Superior temporal gyrus (tissue), 1 donor: ENCODE measurements at regions not wholly inside any gene's neighbourhood (a gene's known extent, or its start where the extent isn't known, plus 50 kb on each side); places are given as distances from the start of the nearest gene placed in this dataset.

Experiments used
- DNase-seq: peaks from one replicate; pipeline ENCODE4 v3.0.0-alpha.2; 2016; ENCODE audit errors: extremely low spot score

DNA sequence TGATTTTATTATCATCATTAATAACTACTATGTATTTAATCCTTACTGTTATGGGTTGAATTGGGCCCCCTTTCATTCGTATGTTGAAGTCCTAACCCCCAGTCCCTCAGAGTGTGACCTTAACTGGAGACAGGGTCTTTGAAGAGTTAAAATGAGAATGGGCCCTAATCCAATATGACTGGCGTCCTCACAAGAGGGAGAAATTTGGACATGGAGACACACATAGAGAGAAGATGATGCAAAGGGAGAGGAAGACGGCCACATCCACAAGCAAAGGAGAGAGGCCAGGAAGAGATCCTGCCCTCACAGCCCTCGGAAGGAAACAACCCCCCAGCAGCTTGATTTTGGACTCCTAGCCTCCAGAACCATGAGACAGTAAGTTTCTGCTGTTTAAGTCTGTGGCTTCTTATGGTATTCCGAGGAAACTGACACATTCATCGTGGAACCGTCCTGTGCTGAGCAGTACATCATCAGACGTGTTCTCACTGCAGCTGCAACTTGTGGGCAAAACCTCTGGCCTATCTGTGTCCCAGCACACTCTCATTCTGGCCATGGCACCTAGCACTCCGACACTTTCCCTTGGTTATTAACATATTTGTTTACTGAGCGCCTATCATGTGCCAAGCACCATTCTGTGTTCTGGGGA, 127.6 kb downstream of the SLC38A6 start:
- DNase-seq = no peak

DNA sequence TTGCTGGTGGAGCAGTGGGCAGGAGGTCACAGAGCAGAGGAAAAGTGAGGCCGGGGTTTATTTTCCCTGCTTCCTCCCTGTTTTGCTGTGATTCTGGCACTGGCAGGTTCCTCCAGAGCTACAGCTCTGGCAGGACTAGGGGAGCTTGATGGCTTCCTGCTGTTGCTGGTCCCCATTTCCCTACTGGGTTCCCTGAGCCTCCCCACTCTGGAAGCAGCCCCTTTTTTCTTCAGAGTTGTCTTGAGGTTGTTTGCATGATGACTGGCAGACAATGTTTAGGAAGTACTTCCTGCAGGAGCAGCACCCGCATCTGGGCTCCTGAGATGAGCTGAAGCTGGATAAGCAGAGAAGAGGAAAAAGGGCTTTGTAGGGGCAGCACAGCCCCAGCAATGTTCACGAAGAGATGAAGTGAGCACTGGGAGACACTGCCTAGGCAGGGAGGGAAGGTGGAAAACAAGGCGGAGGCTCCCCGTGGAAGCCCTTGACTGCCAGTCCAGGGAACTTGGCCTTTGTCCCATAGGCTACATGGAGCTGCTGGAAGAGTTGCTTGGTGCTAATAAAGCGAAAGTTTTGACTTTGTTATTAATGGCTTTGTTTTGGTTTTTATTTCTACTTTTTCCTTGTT, 126.9 kb downstream of the SLC38A6 start:
- DNase-seq = no peak

DNA sequence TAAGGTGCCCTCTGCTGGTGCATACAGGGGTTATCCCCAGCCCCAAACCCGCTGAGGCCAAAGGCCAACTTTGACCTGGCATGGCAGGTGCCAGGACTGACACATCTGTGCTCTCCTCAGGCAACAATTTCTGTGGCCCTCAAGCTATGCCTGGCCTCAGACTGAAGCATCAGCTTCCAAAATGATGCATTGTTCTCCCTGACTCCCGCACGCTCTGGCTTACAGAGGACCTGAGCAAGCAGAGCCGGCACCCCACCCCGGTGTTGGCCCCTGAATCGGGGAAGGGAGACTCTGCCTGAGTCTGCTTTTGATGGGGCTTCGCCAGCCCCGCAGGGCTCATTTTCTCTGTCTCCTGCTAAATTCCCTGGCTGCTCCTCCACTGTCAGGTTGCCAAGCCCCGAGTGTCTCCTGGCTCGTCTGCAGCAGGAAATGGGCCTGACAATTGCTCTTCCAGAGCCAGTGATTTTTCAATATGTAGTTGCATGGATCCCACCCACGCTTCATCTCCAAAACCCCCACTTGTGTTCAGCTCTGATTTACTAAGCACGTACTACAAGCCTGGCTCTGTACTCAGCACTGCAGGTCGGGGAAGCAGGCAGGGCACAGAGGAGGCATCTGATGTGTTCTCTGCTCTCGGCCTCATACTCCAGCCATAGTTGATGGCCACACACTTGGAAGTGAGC, 126.1 kb downstream of the SLC38A6 start:
- DNase-seq = no peak

DNA sequence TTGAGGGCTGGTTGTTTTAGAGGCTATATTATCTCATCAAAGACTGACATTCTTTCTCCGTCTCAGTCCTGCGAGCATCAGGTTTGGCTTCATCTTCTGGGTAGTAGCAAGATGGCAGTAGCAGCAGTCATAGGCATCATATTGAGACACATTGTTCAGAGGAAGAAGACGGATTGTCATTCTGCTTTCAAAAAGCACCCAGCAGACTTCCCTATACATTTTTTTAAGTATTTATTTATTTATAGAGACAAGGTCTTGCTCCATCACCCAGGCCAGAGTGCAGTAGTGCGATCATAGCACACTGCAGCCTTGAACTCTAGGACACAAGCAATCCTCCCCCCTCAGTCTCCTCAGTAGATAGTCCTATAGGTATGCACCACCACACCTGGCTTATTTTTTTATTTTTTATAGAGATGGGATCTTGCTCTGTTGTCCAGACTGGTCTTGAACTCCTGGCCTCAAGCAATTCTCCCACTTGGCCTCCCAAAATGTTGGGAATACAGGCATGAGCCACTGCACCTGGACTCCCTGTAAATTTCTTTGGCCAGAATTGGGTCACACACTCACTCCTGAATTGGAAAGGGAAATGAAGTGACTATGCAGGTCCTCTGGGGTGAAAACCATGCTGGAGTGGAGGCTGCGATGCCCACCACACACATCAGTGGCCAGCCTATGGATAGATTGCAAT, 125.4 kb downstream of the SLC38A6 start:
- no peak for DNase-seq

DNA sequence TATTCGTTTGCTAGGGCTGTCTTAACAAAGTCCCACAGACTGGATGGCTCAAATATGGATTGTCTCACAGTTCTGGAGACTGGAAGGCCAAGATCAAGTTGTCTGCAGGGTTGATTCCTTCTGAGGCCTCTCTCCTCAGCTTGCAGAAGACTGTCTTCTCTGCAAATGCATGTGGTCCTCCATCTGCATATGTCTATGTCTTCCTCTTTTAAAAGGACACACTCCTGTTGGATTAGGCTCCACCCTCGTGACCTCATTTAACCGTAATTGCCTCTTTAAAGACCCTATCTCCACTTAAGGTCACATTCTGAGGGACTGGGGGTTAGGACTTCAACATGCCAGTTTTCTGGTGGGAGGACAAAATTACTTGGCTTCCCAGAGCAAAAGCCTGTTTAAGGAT, 123.3 kb downstream of the SLC38A6 start:
- DNase-seq = no peak

DNA sequence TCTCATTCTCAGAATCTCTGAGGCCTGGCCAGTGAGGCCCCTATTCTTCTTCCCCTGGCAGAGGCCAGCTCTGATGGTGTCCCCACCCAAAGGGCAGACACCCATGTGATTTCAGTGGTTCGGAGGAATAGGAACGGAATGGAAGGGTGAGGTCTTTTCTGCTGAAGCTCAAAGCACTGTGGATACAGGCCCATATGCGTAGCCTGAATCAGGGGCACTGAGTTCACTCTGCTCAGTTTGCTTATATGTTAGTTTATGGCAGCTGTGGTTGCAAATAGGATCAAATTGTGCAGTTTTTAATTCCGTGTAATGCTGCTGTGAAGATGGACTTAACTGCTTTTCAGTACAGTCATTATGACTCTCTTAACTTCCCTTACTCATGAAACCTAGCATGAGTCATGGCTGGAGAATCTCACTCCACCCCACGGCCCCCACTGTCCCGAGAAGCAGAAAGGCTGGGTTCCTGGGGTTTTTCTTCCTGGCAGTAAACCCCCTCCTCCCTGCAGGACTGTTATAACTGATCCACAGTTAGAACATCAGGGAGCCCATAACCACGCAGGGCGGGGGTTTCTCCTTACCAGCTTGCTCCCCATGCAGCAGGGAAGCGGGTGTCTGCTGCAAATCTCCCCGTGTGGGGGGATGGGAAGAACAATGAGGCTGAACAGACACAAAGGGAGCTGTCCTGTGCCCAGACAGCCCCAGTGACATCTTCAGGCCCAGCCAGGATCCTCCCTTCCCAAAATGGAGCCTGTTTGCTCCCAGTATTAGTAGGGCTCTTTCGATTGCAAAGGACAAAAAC, 122.7 kb downstream of the SLC38A6 start:
- no peak for DNase-seq

DNA sequence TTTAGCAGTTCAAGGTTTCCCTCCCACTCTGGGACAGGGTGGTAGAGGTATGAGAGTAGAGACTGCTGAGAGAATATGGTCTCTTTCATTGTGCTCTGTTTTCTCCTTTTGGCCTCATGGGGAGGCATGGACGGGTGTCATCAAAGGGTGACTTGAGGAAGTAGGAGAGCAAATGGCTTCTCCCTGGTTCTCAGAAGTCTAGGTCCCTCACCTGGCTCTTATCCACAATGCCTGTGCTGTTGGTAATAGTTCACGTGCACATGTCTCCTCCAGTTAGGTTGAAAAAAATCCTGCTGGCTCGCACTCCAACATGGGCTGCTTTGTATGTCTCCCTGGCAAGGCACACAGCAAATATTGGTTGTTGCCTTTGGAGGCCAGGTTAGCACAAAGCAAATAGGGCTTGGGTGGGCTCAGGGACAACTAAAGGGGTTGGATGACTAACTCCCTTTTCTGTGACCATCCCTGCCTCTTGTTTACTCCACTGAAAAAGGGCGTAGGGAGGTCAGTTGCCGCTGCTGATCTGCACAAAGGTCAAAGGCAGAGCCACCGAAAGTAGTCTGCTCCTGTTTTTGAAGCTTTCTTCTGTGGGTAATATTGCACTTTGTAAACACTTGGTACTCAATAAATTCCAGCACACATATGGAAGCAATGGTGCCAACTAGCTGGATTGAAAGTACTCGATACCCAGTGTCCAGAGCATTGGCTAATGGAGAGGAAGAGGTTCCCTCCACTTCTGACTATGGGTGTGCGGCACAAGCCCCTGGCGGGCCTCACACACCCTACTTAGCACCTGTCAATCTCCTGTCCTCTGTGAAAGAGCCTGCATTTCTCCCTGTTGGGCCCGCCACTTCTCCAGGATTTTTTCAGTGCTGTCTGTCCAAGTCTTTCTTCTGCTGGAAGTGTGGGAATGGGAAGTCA, 121.8 kb downstream of the SLC38A6 start:
- DNase-seq = no peak
